Upper lobe of right lung (tissue), 1 donor: ENCODE measurements at regions not wholly inside any gene's neighbourhood (a gene's known extent, or its start where the extent isn't known, plus 50 kb on each side); places are given as distances from the start of the nearest gene placed in this dataset.

Experiments
- ATAC-seq: fragments of 200-7000 bp; cut with Tn5 transposase; one replicate; pipeline ENCODE4 v1.9.1; 2020; ENCODE audit warnings: mild to moderate bottlenecking, moderate library complexity
- DNase-seq: peaks from one replicate; pipeline ENCODE4 v3.0.0-alpha.2; 2020
- H3K27ac ChIP-seq: fragments of 200-600 bp; one replicate; pipeline ENCODE4 v1.8.0; 2022
- H3K27me3 ChIP-seq: fragments of 200-600 bp; one replicate; pipeline ENCODE4 v1.8.0; 2022; ENCODE audit warnings: mild to moderate bottlenecking
- H3K36me3 ChIP-seq: fragments of 200-600 bp; one replicate; pipeline ENCODE4 v1.8.0; 2022
- H3K4me1 ChIP-seq: fragments of 200-600 bp; one replicate; pipeline ENCODE4 v1.8.0; 2022
- H3K4me3 ChIP-seq: fragments of 200-600 bp; one replicate; pipeline ENCODE4 v1.8.0; 2022; ENCODE audit warnings: mild to moderate bottlenecking
- H3K9me3 ChIP-seq: fragments of 200-600 bp; one replicate; pipeline ENCODE4 v1.8.0; 2022
- CTCF ChIP-seq: fragments of 200-600 bp; IDR thresholded peaks from one replicate; pipeline ENCODE4 v1.8.0; 2022; ENCODE audit warnings: antibody characterized with exemption
- intact Hi-C: fragments of 100-400 bp; cut with DNase I; formaldehyde crosslinking; loops from one replicate; pipeline ENCODE4 v1.11.0; 2022
- donor health status: DM: no; HTN: yes; CAD: no; lungs with severe emphysema.

DNA sequence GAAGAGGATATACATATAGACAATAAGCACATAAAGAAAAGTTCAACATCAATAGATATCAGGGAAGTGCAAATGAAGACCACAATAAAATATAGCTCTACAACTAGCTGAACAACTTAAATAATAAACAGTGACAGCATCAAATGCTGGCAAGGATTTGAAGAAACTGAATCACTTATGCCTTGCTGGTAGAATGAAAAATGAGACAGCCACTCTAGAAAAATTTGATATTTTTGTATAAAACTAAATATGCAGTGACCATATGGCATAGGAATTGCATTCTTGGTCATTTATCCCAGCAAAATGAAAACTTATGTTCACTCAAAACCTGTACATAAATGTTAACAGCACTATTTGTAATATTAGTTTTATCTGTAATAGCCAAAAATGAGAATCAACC, 1102.0 kb downstream of the C4orf33 start:
- Histone ChIP-seq H3K4me3 (no peak overlapping the region), H3K9me3 (peaks cover 2% of the 10 kb centered on the region), H3K27me3 (no peaks in the 10 kb centered on the region), H3K27ac (no peak overlapping the region), H3K36me3 (no peaks in the 10 kb centered on the region), H3K4me1 (no peaks in the 10 kb centered on the region)
- intact Hi-C loops: no loop called here
- no peak for TF ChIP-seq CTCF
- ATAC-seq: no peak
- no peak for DNase-seq

GRCh38 chr4:130203571-130203970, 1107.6 kb downstream of the C4orf33 start:
- ATAC-seq (no peak), DNase-seq (no peak)
- intact Hi-C loops: no loop called here
- Histone ChIP-seq H3K4me3 (no peak overlapping the region), H3K27ac (no peak overlapping the region), H3K27me3 (no peaks in the 10 kb centered on the region), H3K4me1 (no peaks in the 10 kb centered on the region), H3K9me3 (peaks cover 6% of the 10 kb centered on the region), H3K36me3 (no peaks in the 10 kb centered on the region)
- TF ChIP-seq CTCF: no peak

- intact Hi-C loops: no loop called here
- Histone ChIP-seq H3K27me3 (no peaks in the 10 kb centered on the region), H3K4me3 (no peak overlapping the region), H3K27ac (no peak overlapping the region), H3K9me3 (no peaks in the 10 kb centered on the region), H3K36me3 (no peaks in the 10 kb centered on the region), H3K4me1 (no peaks in the 10 kb centered on the region)
- no peak for TF ChIP-seq CTCF
- DNase-seq (no peak), ATAC-seq (no peak)
Observed at GRCh38 chr4:130210864-130211263, 1114.9 kb downstream of the C4orf33 start.

DNA sequence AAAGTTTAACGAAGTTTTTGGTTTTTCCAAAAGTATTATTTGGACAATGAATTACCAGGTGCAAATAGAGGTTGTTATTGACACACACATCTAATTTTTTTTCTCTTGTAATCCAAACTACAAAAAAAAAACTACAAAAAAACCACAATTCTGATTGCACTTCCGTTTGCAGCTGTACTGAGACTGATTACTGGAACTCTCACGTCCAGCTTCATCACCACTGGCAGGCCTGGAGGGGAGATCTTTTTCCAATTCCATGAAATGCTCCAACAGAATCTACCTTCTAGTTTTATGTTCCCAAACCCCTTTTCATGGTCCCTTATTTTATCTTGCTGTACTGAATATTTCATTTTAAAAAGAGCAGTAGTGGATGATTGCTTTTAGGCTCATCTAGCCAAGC, 1118.3 kb downstream of the C4orf33 start:
- intact Hi-C loops: no loop called here
- no peaks in the 10 kb centered on the region for H3K27me3 ChIP-seq
- ATAC-seq (no peak), DNase-seq (no peak)
- H3K4me1 ChIP-seq: no peaks in the 10 kb centered on the region
- TF ChIP-seq CTCF: no peak
- no peak overlapping the region for H3K27ac ChIP-seq
- no peak overlapping the region for H3K4me3 ChIP-seq
- H3K36me3 ChIP-seq: no peaks in the 10 kb centered on the region
- H3K9me3 ChIP-seq: no peaks in the 10 kb centered on the region

DNA sequence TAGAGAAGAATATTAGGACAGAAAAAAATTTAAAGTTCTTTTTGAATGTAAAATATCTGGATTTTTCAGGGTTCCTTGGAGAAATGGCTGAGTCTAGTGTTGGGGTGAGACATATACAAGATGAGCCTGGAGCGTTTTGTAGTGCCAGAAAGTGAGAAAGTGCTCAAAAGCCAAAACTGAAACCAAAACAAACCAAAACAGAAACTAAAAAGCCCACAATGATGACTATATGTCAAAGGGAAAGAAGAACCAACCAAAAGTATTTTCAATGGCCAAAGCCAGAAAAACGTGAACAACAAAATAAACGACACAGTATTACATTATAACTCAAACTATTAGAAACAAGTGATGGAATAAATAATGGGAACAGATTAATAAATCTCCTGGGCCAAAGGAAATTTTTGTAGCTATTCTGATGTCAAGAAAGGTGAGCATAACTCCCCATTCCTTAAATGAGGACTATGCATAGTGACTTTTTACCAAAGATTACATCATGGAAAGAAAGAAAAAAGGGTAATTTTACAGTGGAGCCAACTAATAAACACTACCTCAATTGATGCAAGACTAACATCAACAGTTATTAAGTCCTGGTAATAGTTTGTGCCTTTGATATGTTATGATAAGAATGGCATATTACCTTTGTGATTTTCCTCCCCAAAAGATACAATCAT, 1137.6 kb downstream of the C4orf33 start:
- Histone ChIP-seq H3K27me3 (no peaks in the 10 kb centered on the region), H3K4me1 (no peaks in the 10 kb centered on the region), H3K9me3 (no peaks in the 10 kb centered on the region), H3K36me3 (no peaks in the 10 kb centered on the region), H3K27ac (no peak overlapping the region), H3K4me3 (no peak overlapping the region)
- intact Hi-C loops: no loop called here
- ATAC-seq: no peak
- no peak for TF ChIP-seq CTCF
- no peak for DNase-seq

GRCh38 chr4:130238121-130238520, 1142.2 kb downstream of the C4orf33 start:
- H3K9me3 ChIP-seq: no peaks in the 10 kb centered on the region
- H3K27ac ChIP-seq: no peak overlapping the region
- H3K4me3 ChIP-seq: no peak overlapping the region
- no peaks in the 10 kb centered on the region for H3K27me3 ChIP-seq
- TF ChIP-seq CTCF: no peak
- no peaks in the 10 kb centered on the region for H3K4me1 ChIP-seq
- no peak for ATAC-seq
- DNase-seq: no peak
- intact Hi-C loops: no loop called here
- no peaks in the 10 kb centered on the region for H3K36me3 ChIP-seq
